Naive B cell (primary cell): ENCODE measurements at regions not wholly inside any gene's neighbourhood (a gene's known extent, or its start where the extent isn't known, plus 50 kb on each side); places are given as distances from the start of the nearest gene placed in this dataset.
"Not testable (repeated sequence)": the region's sequence is repeated elsewhere in the genome, so short reads cannot be mapped to it uniquely, and the experiment has no call there.

Source experiments
- ATAC-seq, 2 donors: fragments of 150-1000 bp; cut with Tn5 transposase; 2 replicates each; pipeline ENCODE4 v1.10.0; 2021; ENCODE audit warnings: low read depth in 2 of 2, mild to moderate bottlenecking in 2 of 2, moderate library complexity in 2 of 2
- DNase-seq: peaks from one replicate; pipeline ENCODE4 v3.0.0; 2022
- H3K27ac Mint-ChIP-seq, 6 donors: one replicate each; pipeline ENCODE4 v1.8.0; 2020 to 2022; ENCODE audit warnings: mild to moderate bottlenecking in 6 of 6, mixed read lengths in 6 of 6, moderate library complexity in 5 of 6, inconsistent platforms in 2 of 6
- H3K27me3 Mint-ChIP-seq, 3 donors: one replicate each; pipeline ENCODE4 v1.8.0; 2021 to 2022; ENCODE audit warnings: mixed read lengths in 3 of 3, mild to moderate bottlenecking in 1 of 3
- H3K36me3 Mint-ChIP-seq, 2 donors: one replicate each; pipeline ENCODE4 v1.8.0; 2020 to 2022; ENCODE audit warnings: mixed read lengths in 2 of 2, inconsistent platforms in 1 of 2, mild to moderate bottlenecking in 1 of 2
- H3K4me1 Mint-ChIP-seq, 3 donors: one replicate each; pipeline ENCODE4 v1.8.0; 2020 to 2022; ENCODE audit warnings: mixed read lengths in 3 of 3, inconsistent platforms in 1 of 3, mild to moderate bottlenecking in 1 of 3, moderate library complexity in 1 of 3
- H3K4me3 Mint-ChIP-seq, 8 donors: one replicate each; pipeline ENCODE4 v1.8.0; 2020 to 2022; ENCODE audit warnings: mild to moderate bottlenecking in 8 of 8, mixed read lengths in 8 of 8, moderate library complexity in 8 of 8, inconsistent platforms in 2 of 8
- H3K9me3 Mint-ChIP-seq, 7 donors: one replicate each; pipeline ENCODE4 v1.8.0; 2020 to 2022; ENCODE audit warnings: mixed read lengths in 7 of 7, mild to moderate bottlenecking in 5 of 7, inconsistent platforms in 2 of 7, moderate library complexity in 1 of 7

GRCh38 chr3:55269636-55270035 is 217.5 kb downstream of the WNT5A start:
- Mint-ChIP-seq H3K9me3 (peaks cover 0 to 2% (median 0%) of the 10 kb centered on the region in 7 donors), H3K4me3 (no peak overlapping the region), H3K4me1 (no peaks in the 10 kb centered on the region), H3K27ac (no peak overlapping the region), H3K36me3 (no peaks in the 10 kb centered on the region), H3K27me3 (peaks cover 0 to 3% (median 0%) of the 10 kb centered on the region in 3 donors)
- DNase-seq (no peak), ATAC-seq (no peak)

GRCh38 chr3:55269096-55269495 is 218.0 kb downstream of the WNT5A start:
- no peak overlapping the region for H3K4me3 Mint-ChIP-seq

GRCh38 chr3:55267206-55267930 is 219.7 kb downstream of the WNT5A start:
- no peaks in the 10 kb centered on the region for H3K4me1 Mint-ChIP-seq
- peaks cover 0 to 3% (median 0%) of the 10 kb centered on the region in 3 donors for H3K27me3 Mint-ChIP-seq
- peaks cover 0 to 7% (median 2%) of the 10 kb centered on the region in 7 donors for H3K9me3 Mint-ChIP-seq
- no peaks in the 10 kb centered on the region for H3K36me3 Mint-ChIP-seq
- ATAC-seq: no peak
- no peak overlapping the region for H3K4me3 Mint-ChIP-seq
- no peak for DNase-seq
- H3K27ac Mint-ChIP-seq: no peak overlapping the region

More at GRCh38 chr3:55269096-55269495, 218.0 kb downstream of the WNT5A start:
- H3K27ac Mint-ChIP-seq: no peak overlapping the region
- ATAC-seq (no peak), DNase-seq (no peak)
- H3K27me3 Mint-ChIP-seq: peaks cover 0 to 3% (median 0%) of the 10 kb centered on the region in 3 donors
- peaks cover 0 to 5% (median 2%) of the 10 kb centered on the region in 7 donors for H3K9me3 Mint-ChIP-seq
- H3K36me3 Mint-ChIP-seq: no peaks in the 10 kb centered on the region
- H3K4me1 Mint-ChIP-seq: no peaks in the 10 kb centered on the region

GRCh38 chr3:55264919-55265318 is 222.2 kb downstream of the WNT5A start:
- ATAC-seq: no peak

GRCh38 chr3:55252921-55253320 is 234.2 kb downstream of the WNT5A start:
- Mint-ChIP-seq H3K4me3 (no peak overlapping the region), H3K9me3 (peaks cover 2 to 21% (median 12%) of the 10 kb centered on the region in 7 donors), H3K36me3 (no peaks in the 10 kb centered on the region), H3K4me1 (no peaks in the 10 kb centered on the region), H3K27ac (no peak overlapping the region), H3K27me3 (peaks cover 0 to 4% (median 0%) of the 10 kb centered on the region in 3 donors)
- DNase-seq (no peak), ATAC-seq (no peak)

More at GRCh38 chr3:55264919-55265318, 222.2 kb downstream of the WNT5A start:
- no peak for DNase-seq
- Mint-ChIP-seq H3K4me3 (no peak overlapping the region), H3K4me1 (no peaks in the 10 kb centered on the region), H3K9me3 (peaks cover 0 to 12% (median 5%) of the 10 kb centered on the region in 7 donors), H3K27ac (no peak overlapping the region), H3K27me3 (no peaks in the 10 kb centered on the region), H3K36me3 (no peaks in the 10 kb centered on the region)

GRCh38 chr3:55249156-55249555 is 237.9 kb downstream of the WNT5A start:
- DNase-seq, H3K4me3 Mint-ChIP-seq, H3K36me3 Mint-ChIP-seq, H3K27me3 Mint-ChIP-seq, H3K27ac Mint-ChIP-seq, ATAC-seq, H3K4me1 Mint-ChIP-seq: not testable (repeated sequence)
- peaks cover 4 to 22% (median 14%) of the 10 kb centered on the region in 7 donors for H3K9me3 Mint-ChIP-seq

GRCh38 chr3:55247666-55248065 is 239.4 kb downstream of the WNT5A start:
- no peaks in the 10 kb centered on the region for H3K27me3 Mint-ChIP-seq
- peaks cover 4 to 22% (median 12%) of the 10 kb centered on the region in 7 donors for H3K9me3 Mint-ChIP-seq
- H3K4me1 Mint-ChIP-seq: no peaks in the 10 kb centered on the region
- H3K36me3 Mint-ChIP-seq: no peaks in the 10 kb centered on the region
- no peak overlapping the region for H3K27ac Mint-ChIP-seq
- no peak for ATAC-seq
- no peak for DNase-seq
- no peak overlapping the region for H3K4me3 Mint-ChIP-seq

- Mint-ChIP-seq H3K9me3 (peaks cover 4 to 18% (median 12%) of the 10 kb centered on the region in 7 donors), H3K4me1 (no peaks in the 10 kb centered on the region), H3K36me3 (no peaks in the 10 kb centered on the region), H3K27ac (no peak overlapping the region), H3K4me3 (no peak overlapping the region), H3K27me3 (no peaks in the 10 kb centered on the region)
- DNase-seq (no peak), ATAC-seq (no peak)
These were observed 241.1 kb downstream of the WNT5A start for GRCh38 chr3:55246033-55246432.

- no peak overlapping the region for H3K27ac Mint-ChIP-seq
- H3K4me1 Mint-ChIP-seq: no peaks in the 10 kb centered on the region
- no peak for ATAC-seq
- no peak overlapping the region for H3K4me3 Mint-ChIP-seq
- H3K27me3 Mint-ChIP-seq: no peaks in the 10 kb centered on the region
- H3K36me3 Mint-ChIP-seq: no peaks in the 10 kb centered on the region
- H3K9me3 Mint-ChIP-seq: peaks cover 4 to 18% (median 8%) of the 10 kb centered on the region in 7 donors
- DNase-seq: no peak
These were observed 241.8 kb downstream of the WNT5A start for GRCh38 chr3:55245351-55245750.

GRCh38 chr3:55244247-55244646 is 242.9 kb downstream of the WNT5A start:
- ATAC-seq (no peak), DNase-seq (no peak)
- H3K4me3 Mint-ChIP-seq: no peak overlapping the region
- H3K27me3 Mint-ChIP-seq: no peaks in the 10 kb centered on the region
- no peaks in the 10 kb centered on the region for H3K4me1 Mint-ChIP-seq
- peaks cover 4 to 17% (median 8%) of the 10 kb centered on the region in 7 donors for H3K9me3 Mint-ChIP-seq
- no peak overlapping the region for H3K27ac Mint-ChIP-seq
- H3K36me3 Mint-ChIP-seq: no peaks in the 10 kb centered on the region

GRCh38 chr3:55243678-55244077 is 243.4 kb downstream of the WNT5A start:
- no peaks in the 10 kb centered on the region for H3K27me3 Mint-ChIP-seq
- H3K9me3 Mint-ChIP-seq: peaks cover 4 to 14% (median 9%) of the 10 kb centered on the region in 7 donors
- no peaks in the 10 kb centered on the region for H3K4me1 Mint-ChIP-seq
- ATAC-seq (no peak), DNase-seq (no peak)
- H3K36me3 Mint-ChIP-seq: no peaks in the 10 kb centered on the region
- no peak overlapping the region for H3K4me3 Mint-ChIP-seq
- no peak overlapping the region for H3K27ac Mint-ChIP-seq

GRCh38 chr3:55242921-55243320 is 244.2 kb downstream of the WNT5A start:
- no peak overlapping the region for H3K27ac Mint-ChIP-seq
- DNase-seq (no peak), ATAC-seq (no peak)
- no peaks in the 10 kb centered on the region for H3K36me3 Mint-ChIP-seq
- no peaks in the 10 kb centered on the region for H3K27me3 Mint-ChIP-seq
- no peak overlapping the region for H3K4me3 Mint-ChIP-seq
- peaks cover 1 to 12% (median 6%) of the 10 kb centered on the region in 7 donors for H3K9me3 Mint-ChIP-seq
- H3K4me1 Mint-ChIP-seq: no peaks in the 10 kb centered on the region

- Mint-ChIP-seq H3K4me1 (no peaks in the 10 kb centered on the region), H3K9me3 (peaks cover under 1 to 9% (median 5%) of the 10 kb centered on the region in 7 donors), H3K27me3 (no peaks in the 10 kb centered on the region), H3K27ac (no peak overlapping the region), H3K36me3 (no peaks in the 10 kb centered on the region), H3K4me3 (no peak overlapping the region)
- ATAC-seq (no peak), DNase-seq (no peak)
These were observed 246.0 kb downstream of the WNT5A start for GRCh38 chr3:55241098-55241497.

GRCh38 chr3:55235416-55235815 is 251.7 kb downstream of the WNT5A start:
- H3K4me1 Mint-ChIP-seq: no peaks in the 10 kb centered on the region
- no peak for ATAC-seq
- H3K27me3 Mint-ChIP-seq: no peaks in the 10 kb centered on the region
- no peak overlapping the region for H3K27ac Mint-ChIP-seq
- H3K9me3 Mint-ChIP-seq: peaks cover 9 to 17% (median 10%) of the 10 kb centered on the region in 7 donors
- H3K36me3 Mint-ChIP-seq: no peaks in the 10 kb centered on the region
- DNase-seq: no peak
- no peak overlapping the region for H3K4me3 Mint-ChIP-seq
